ENCODE measurements at regions not wholly inside any gene's neighbourhood (a gene's known extent, or its start where the extent isn't known, plus 50 kb on each side); places are given as distances from the start of the nearest gene placed in this dataset.

DNA sequence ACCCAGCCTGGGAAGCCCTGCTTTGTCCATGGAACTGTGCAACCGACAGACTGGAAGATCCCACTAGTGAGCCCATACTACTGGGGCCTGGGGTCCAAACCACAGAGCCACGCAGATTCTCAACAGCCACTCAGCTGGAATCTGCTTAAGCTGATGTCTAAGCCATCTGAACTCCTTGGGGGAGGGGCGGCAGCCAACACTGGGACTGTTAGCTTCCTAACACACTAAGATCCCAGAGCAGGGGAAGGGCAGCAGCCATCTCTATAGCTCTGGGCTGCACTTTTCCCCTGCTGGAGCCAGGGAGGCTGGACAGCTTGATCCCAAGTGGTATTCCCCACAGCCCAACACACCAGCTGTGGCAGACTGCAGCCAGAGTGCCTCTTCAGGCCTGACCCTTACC is 118.3 kb downstream of the RPRM start:
- Histone ChIP-seq H3K9ac (ENCODE audit: low read length) (no peak overlapping the region), H3K23ac (ENCODE audit: low read length in 2 of 2) (no peak overlapping the region), H3K9me3 (ENCODE audit: control insufficient read depth, low read length) (no peaks in the 10 kb centered on the region), H3K79me1 (replicated peaks; ENCODE audit: low read length, poor library complexity, severe bottlenecking) (no peaks in the 10 kb centered on the region), H2AFZ (ENCODE audit: low read depth, low read length) (no peak overlapping the region), H2BK12ac (ENCODE audit: low read length in 2 of 2) (no peak overlapping the region), H3K4me2 (ENCODE audit: low read length, poor library complexity, severe bottlenecking) (no peak overlapping the region), H3K4ac (ENCODE audit: low read depth in 1 of 2, low read length in 2 of 2) (no peak overlapping the region), H3K27me3 (ENCODE audit: control insufficient read depth in 1 of 2, insufficient read depth in 1 of 2, low read length in 2 of 2) (no peaks in the 10 kb centered on the region), H2BK5ac (ENCODE audit: low read depth, low read length, poor library complexity, severe bottlenecking) (no peak overlapping the region), H4K91ac (ENCODE audit: low read length) (no peak overlapping the region), H2BK15ac (ENCODE audit: low read depth, poor library complexity, severe bottlenecking) (no peak overlapping the region), H3K14ac (ENCODE audit: low read length in 2 of 2) (no peak overlapping the region), H3K4me3 (ENCODE audit: insufficient read depth in 1 of 2, low read depth in 1 of 2, low read length in 2 of 2) (no peak overlapping the region), H3K18ac (ENCODE audit: low read depth in 1 of 2, low read length in 2 of 2) (no peak overlapping the region), H3K27ac (ENCODE audit: low read length, poor library complexity, severe bottlenecking) (no peak overlapping the region), H2BK120ac (ENCODE audit: low read depth, low read length) (no peak overlapping the region), H2AK5ac (ENCODE audit: low read length, severe bottlenecking) (no peak overlapping the region), H4K8ac (ENCODE audit: low read length) (no peak overlapping the region), H3K36me3 (ENCODE audit: control insufficient read depth in 1 of 2, insufficient read depth in 2 of 2, low read depth in 1 of 2, low read length in 2 of 2) (no peaks in the 10 kb centered on the region), H3K4me1 (ENCODE audit: control insufficient read depth, insufficient read depth, low read depth, low read length) (no peaks in the 10 kb centered on the region)
- DNase-seq = no peak
- 94% methylated on average over 3 of the region's 3 CpGs for WGBS

GRCh38 chr2:153354377-153354776 is 124.2 kb downstream of the RPRM start:
- no peaks in the 10 kb centered on the region for H3K27me3 ChIP-seq (ENCODE audit: control insufficient read depth in 1 of 2, insufficient read depth in 1 of 2, low read length in 2 of 2)
- H3K4me1 ChIP-seq (ENCODE audit: control insufficient read depth, insufficient read depth, low read depth, low read length) = no peaks in the 10 kb centered on the region
- no peak overlapping the region for H3K23ac ChIP-seq (ENCODE audit: low read length in 2 of 2)
- no peak overlapping the region for H2BK12ac ChIP-seq (ENCODE audit: low read length in 2 of 2)
- H3K36me3 ChIP-seq (ENCODE audit: control insufficient read depth in 1 of 2, insufficient read depth in 2 of 2, low read depth in 1 of 2, low read length in 2 of 2) = no peaks in the 10 kb centered on the region
- no peak overlapping the region for H3K4me2 ChIP-seq (ENCODE audit: low read length, poor library complexity, severe bottlenecking)
- no peak overlapping the region for H4K91ac ChIP-seq (ENCODE audit: low read length)
- no peak overlapping the region for H3K4me3 ChIP-seq (ENCODE audit: insufficient read depth in 1 of 2, low read depth in 1 of 2, low read length in 2 of 2)
- H3K9me3 ChIP-seq (ENCODE audit: control insufficient read depth, low read length) = no peaks in the 10 kb centered on the region
- H2BK5ac ChIP-seq (ENCODE audit: low read depth, low read length, poor library complexity, severe bottlenecking) = no peak overlapping the region
- no peak overlapping the region for H4K8ac ChIP-seq (ENCODE audit: low read length)
- H2BK120ac ChIP-seq (ENCODE audit: low read depth, low read length) = no peak overlapping the region
- no peak overlapping the region for H2BK15ac ChIP-seq (ENCODE audit: low read depth, poor library complexity, severe bottlenecking)
- DNase-seq = no peak
- no peak overlapping the region for H3K27ac ChIP-seq (ENCODE audit: low read length, poor library complexity, severe bottlenecking)
- no peak overlapping the region for H2AFZ ChIP-seq (ENCODE audit: low read depth, low read length)
- H3K14ac ChIP-seq (ENCODE audit: low read length in 2 of 2) = no peak overlapping the region
- H2AK5ac ChIP-seq (ENCODE audit: low read length, severe bottlenecking) = no peak overlapping the region
- WGBS = no CpG with 5 or more reads among the region's 1 CpG
- H3K9ac ChIP-seq (ENCODE audit: low read length) = no peak overlapping the region
- no peak overlapping the region for H3K4ac ChIP-seq (ENCODE audit: low read depth in 1 of 2, low read length in 2 of 2)
- no peaks in the 10 kb centered on the region for H3K79me1 ChIP-seq (replicated peaks; ENCODE audit: low read length, poor library complexity, severe bottlenecking)
- H3K18ac ChIP-seq (ENCODE audit: low read depth in 1 of 2, low read length in 2 of 2) = no peak overlapping the region

- no peaks in the 10 kb centered on the region for H3K79me1 ChIP-seq (replicated peaks; ENCODE audit: low read length, poor library complexity, severe bottlenecking)
- H2BK5ac ChIP-seq (ENCODE audit: low read depth, low read length, poor library complexity, severe bottlenecking) = no peak overlapping the region
- no peak overlapping the region for H3K9ac ChIP-seq (ENCODE audit: low read length)
- no peaks in the 10 kb centered on the region for H3K36me3 ChIP-seq (ENCODE audit: control insufficient read depth in 1 of 2, insufficient read depth in 2 of 2, low read depth in 1 of 2, low read length in 2 of 2)
- no peak overlapping the region for H3K4ac ChIP-seq (ENCODE audit: low read depth in 1 of 2, low read length in 2 of 2)
- H3K27ac ChIP-seq (ENCODE audit: low read length, poor library complexity, severe bottlenecking) = no peak overlapping the region
- H2BK12ac ChIP-seq (ENCODE audit: low read length in 2 of 2) = no peak overlapping the region
- no peaks in the 10 kb centered on the region for H3K4me1 ChIP-seq (ENCODE audit: control insufficient read depth, insufficient read depth, low read depth, low read length)
- H3K23ac ChIP-seq (ENCODE audit: low read length in 2 of 2) = no peak overlapping the region
- H3K9me3 ChIP-seq (ENCODE audit: control insufficient read depth, low read length) = no peaks in the 10 kb centered on the region
- 83% methylated on average over 1 of the region's 4 CpGs for WGBS
- no peaks in the 10 kb centered on the region for H3K27me3 ChIP-seq (ENCODE audit: control insufficient read depth in 1 of 2, insufficient read depth in 1 of 2, low read length in 2 of 2)
- DNase-seq = no peak
- H2BK120ac ChIP-seq (ENCODE audit: low read depth, low read length) = no peak overlapping the region
- H4K91ac ChIP-seq (ENCODE audit: low read length) = no peak overlapping the region
- no peak overlapping the region for H2AFZ ChIP-seq (ENCODE audit: low read depth, low read length)
- H2AK5ac ChIP-seq (ENCODE audit: low read length, severe bottlenecking) = no peak overlapping the region
- H4K8ac ChIP-seq (ENCODE audit: low read length) = no peak overlapping the region
- no peak overlapping the region for H3K18ac ChIP-seq (ENCODE audit: low read depth in 1 of 2, low read length in 2 of 2)
- H2BK15ac ChIP-seq (ENCODE audit: low read depth, poor library complexity, severe bottlenecking) = no peak overlapping the region
- no peak overlapping the region for H3K4me2 ChIP-seq (ENCODE audit: low read length, poor library complexity, severe bottlenecking)
- no peak overlapping the region for H3K4me3 ChIP-seq (ENCODE audit: insufficient read depth in 1 of 2, low read depth in 1 of 2, low read length in 2 of 2)
- no peak overlapping the region for H3K14ac ChIP-seq (ENCODE audit: low read length in 2 of 2)
Measured at GRCh38 chr2:153349603-153350002, 129.0 kb downstream of the RPRM start.

- WGBS = 34% methylated on average over 2 of the region's 2 CpGs
- no peak overlapping the region for H3K4ac ChIP-seq (ENCODE audit: low read depth in 1 of 2, low read length in 2 of 2)
Measured at GRCh38 chr2:153347818-153348495, 130.6 kb downstream of the RPRM start.

More at GRCh38 chr2:153347818-153348495, 130.6 kb downstream of the RPRM start:
- Histone ChIP-seq H2AFZ (ENCODE audit: low read depth, low read length) (no peak overlapping the region), H2BK5ac (ENCODE audit: low read depth, low read length, poor library complexity, severe bottlenecking) (no peak overlapping the region), H2BK15ac (ENCODE audit: low read depth, poor library complexity, severe bottlenecking) (no peak overlapping the region), H3K14ac (ENCODE audit: low read length in 2 of 2) (no peak overlapping the region), H3K9me3 (ENCODE audit: control insufficient read depth, low read length) (no peaks in the 10 kb centered on the region), H3K27me3 (ENCODE audit: control insufficient read depth in 1 of 2, insufficient read depth in 1 of 2, low read length in 2 of 2) (no peaks in the 10 kb centered on the region), H3K79me1 (replicated peaks; ENCODE audit: low read length, poor library complexity, severe bottlenecking) (no peaks in the 10 kb centered on the region), H2BK120ac (ENCODE audit: low read depth, low read length) (no peak overlapping the region), H3K4me1 (ENCODE audit: control insufficient read depth, insufficient read depth, low read depth, low read length) (no peaks in the 10 kb centered on the region), H4K8ac (ENCODE audit: low read length) (no peak overlapping the region), H3K4me2 (ENCODE audit: low read length, poor library complexity, severe bottlenecking) (no peak overlapping the region), H2BK12ac (ENCODE audit: low read length in 2 of 2) (no peak overlapping the region), H3K23ac (ENCODE audit: low read length in 2 of 2) (no peak overlapping the region), H3K9ac (ENCODE audit: low read length) (no peak overlapping the region), H3K18ac (ENCODE audit: low read depth in 1 of 2, low read length in 2 of 2) (no peak overlapping the region), H3K4me3 (ENCODE audit: insufficient read depth in 1 of 2, low read depth in 1 of 2, low read length in 2 of 2) (no peak overlapping the region), H4K91ac (ENCODE audit: low read length) (no peak overlapping the region), H2AK5ac (ENCODE audit: low read length, severe bottlenecking) (no peak overlapping the region), H3K36me3 (ENCODE audit: control insufficient read depth in 1 of 2, insufficient read depth in 2 of 2, low read depth in 1 of 2, low read length in 2 of 2) (no peaks in the 10 kb centered on the region), H3K27ac (ENCODE audit: low read length, poor library complexity, severe bottlenecking) (no peak overlapping the region)
- DNase-seq = no peak

Measured in mesenchymal stem cell (in vitro differentiated cells and primary cell).